K562 (cell line): ENCODE measurements at regions not wholly inside any gene's neighbourhood (a gene's known extent, or its start where the extent isn't known, plus 50 kb on each side); places are given as distances from the start of the nearest gene placed in this dataset.

Experiments used
- L3MBTL2 ChIP-seq: fragments of 450-650 bp; IDR thresholded peaks from 2 replicates; pipeline ENCODE4 v1.6.1; 2016; ENCODE audit warnings: mild to moderate bottlenecking, moderate library complexity
- ZNF699 ChIP-seq: fragments of 250-450 bp; sonication (Bioruptor Pico); IDR thresholded peaks from 2 replicates; pipeline ENCODE4 v1.8.0; 2021; ENCODE audit warnings: mild to moderate bottlenecking, moderate library complexity; ENCODE audit not compliant: insufficient replicate concordance
- TF ChIP-seq, protein P1 (sequence below), 2 experiments: fragments of 450-650 bp in 1 of 2; sonication (generic) in 1 of 2; formaldehyde crosslinking in 1 of 2; IDR thresholded peaks; 2 replicates each; pipeline versions ENCODE4 v1.7.1 to v1.9.0; 2016 to 2022; ENCODE audit warnings: inconsistent platforms in 1 of 2, mild to moderate bottlenecking in 1 of 2, missing genetic modification reagents in 1 of 2

DNA sequence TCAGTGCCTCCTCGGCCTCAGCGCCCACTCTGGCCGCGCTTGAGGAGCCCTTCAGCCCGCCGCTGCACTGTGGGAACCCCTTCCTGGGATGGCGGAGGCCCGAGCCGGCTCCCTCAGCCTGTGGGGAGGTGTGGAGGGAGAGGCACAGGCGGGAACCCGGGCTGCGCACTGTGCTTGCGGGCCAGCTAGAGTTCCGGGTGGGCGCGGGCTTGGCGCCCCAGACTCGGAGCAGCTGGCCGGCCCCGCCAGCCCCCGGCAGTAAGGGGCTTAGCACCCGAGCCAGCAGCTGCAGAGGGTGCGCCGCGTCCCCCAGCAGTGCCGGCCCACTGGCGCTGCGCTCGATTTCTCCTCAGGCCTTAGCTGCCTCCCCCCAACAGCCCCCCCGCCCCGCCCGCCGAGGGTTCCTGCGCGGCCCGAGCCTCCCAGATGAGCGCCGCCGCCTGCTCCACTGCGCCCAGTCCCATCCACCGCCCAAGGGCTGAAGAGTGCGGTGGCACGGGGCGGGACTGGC lies 1137.0 kb downstream of the PCDH18 start (continued):
- TF ChIP-seq, protein P1, sequence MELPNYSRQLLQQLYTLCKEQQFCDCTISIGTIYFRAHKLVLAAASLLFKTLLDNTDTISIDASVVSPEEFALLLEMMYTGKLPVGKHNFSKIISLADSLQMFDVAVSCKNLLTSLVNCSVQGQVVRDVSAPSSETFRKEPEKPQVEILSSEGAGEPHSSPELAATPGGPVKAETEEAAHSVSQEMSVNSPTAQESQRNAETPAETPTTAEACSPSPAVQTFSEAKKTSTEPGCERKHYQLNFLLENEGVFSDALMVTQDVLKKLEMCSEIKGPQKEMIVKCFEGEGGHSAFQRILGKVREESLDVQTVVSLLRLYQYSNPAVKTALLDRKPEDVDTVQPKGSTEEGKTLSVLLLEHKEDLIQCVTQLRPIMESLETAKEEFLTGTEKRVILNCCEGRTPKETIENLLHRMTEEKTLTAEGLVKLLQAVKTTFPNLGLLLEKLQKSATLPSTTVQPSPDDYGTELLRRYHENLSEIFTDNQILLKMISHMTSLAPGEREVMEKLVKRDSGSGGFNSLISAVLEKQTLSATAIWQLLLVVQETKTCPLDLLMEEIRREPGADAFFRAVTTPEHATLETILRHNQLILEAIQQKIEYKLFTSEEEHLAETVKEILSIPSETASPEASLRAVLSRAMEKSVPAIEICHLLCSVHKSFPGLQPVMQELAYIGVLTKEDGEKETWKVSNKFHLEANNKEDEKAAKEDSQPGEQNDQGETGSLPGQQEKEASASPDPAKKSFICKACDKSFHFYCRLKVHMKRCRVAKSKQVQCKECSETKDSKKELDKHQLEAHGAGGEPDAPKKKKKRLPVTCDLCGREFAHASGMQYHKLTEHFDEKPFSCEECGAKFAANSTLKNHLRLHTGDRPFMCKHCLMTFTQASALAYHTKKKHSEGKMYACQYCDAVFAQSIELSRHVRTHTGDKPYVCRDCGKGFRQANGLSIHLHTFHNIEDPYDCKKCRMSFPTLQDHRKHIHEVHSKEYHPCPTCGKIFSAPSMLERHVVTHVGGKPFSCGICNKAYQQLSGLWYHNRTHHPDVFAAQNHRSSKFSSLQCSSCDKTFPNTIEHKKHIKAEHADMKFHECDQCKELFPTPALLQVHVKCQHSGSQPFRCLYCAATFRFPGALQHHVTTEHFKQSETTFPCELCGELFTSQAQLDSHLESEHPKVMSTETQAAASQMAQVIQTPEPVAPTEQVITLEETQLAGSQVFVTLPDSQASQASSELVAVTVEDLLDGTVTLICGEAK (IDR thresholded peaks at IDR 0.05): no peak
- TF ChIP-seq, protein P1 (CRISPR knock-in tag; IDR thresholded peaks at IDR 0.05): no peak
- TF ChIP-seq ZNF699 (no peak), L3MBTL2 (no peak)
